HG02588 (cell line): ENCODE measurements at regions not wholly inside any gene's neighbourhood (a gene's known extent, or its start where the extent isn't known, plus 50 kb on each side); places are given as distances from the start of the nearest gene placed in this dataset.

ENCODE experiments used
- ATAC-seq: cut with Tn5 transposase; IDR thresholded peaks from one replicate; pipeline ENCODE4 v1.9.1; 2021; ENCODE audit warnings: mild to moderate bottlenecking, moderate library complexity; ENCODE audit not compliant: unreplicated experiment

DNA sequence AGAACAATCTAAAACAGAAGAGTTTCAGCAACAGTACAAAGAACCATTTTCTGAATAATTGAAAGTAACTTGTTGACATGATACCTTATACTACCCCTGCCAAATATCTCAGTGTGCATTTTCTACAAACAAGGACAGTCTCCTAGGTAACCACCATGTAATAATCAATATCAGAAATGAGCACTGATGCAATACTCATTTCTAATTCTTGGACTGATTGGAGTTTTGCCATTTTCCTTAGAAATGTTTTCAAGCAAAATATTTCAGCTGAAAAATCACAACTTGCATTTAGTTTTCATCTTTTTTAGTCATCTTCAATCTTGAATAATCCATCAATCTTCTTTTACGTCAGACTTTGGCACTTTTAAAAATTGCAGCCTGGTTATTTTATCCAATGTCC lies 420.2 kb downstream of the CDC14C start:
- ATAC-seq: no peak

DNA sequence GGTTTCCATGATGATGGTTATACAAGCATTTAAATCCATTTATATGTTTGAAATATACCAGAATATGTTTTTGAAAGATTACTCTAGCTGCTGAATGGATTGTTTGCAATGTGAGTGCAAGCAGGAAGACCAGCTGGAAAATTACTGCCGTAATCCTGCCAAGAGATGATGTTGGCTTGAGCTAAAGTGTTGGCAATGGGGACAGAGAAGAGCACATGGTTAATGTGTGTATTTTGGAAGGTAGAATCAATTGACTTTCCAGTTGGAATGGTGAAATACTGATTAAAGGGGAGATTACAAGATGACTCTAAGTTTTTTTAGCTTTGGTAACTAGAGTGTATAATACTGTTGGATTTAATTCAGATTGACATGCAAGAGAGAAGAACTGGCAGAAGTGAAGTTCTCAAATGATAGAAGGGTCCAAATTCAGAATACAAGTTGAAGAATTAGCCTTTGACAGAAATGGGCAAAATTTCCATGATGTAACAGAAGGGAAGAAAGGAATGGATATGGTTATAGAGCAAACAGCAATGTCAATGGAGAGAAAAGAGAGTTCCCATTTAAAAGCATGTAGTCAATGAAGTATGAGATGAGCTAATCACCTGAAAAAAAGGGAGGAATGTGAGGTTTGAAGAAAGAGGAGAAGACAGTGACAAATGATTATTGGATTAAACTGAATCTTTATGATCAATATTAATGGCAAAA lies 422.0 kb downstream of the CDC14C start:
- no peak for ATAC-seq

DNA sequence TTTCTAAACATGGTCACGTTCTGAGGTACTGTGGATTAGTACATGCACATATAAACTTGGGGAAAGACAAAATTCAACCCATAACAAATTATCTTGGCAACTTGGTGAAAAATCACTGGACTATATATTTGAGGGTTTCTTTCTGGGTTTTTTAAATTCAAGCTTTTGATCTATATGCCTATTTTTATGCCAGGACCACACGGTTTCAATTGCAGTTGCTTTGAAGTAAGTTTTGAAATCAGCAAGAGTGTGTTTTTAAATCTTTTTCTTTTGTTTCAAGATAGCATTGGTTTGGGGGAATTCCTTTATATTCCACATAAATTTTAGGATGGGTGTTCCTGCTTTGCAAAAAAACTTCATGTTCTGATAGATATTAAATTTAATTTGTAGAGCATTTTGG lies 406.4 kb upstream of the VWC2 start:
- no peak for ATAC-seq

DNA sequence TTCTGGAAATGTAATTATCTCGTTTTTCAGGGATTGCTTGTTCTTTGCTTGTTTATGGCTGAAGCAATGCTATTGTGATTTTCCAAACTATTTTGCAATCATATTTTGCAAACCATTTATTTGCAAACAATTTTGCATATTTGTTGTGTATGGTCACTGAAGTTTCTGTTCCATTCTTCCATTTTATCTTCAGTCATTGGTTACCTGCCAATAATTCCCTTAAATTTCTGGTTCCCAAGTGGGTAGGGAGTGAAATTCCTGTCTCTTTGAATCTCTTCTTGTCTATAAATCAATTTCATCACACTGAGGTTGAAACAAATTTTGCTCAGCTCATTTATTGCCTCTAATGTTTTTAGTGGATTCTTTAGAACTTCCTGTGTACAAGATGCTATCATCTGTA lies 401.7 kb upstream of the VWC2 start:
- no peak for ATAC-seq

DNA sequence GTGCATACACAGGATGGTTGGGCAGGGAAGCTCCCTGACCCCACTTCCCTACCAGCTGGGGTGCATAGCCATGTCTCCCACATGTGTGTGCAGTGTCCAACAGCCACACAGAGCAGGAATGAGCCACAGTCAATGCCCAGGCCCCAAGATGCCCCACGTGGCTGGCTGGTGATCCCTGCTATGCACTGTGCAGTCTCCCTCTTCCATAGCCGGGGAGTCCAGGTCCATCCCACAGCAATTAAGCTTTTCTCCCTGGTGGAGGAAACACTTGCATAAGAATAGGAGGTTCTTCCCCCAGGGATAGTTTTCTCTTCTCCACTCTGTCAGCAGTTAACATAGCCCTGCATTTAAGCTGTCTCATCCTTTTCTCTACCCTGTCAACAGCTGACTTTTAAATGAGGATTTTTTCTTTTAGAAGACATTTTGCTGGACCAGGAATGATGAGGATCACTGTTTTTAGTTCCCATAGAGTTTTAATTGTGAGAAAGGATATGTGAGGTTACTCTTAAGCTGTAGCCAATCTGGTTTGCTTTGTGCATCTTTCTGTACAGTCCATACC lies 396.5 kb upstream of the VWC2 start:
- ATAC-seq: no peak

DNA sequence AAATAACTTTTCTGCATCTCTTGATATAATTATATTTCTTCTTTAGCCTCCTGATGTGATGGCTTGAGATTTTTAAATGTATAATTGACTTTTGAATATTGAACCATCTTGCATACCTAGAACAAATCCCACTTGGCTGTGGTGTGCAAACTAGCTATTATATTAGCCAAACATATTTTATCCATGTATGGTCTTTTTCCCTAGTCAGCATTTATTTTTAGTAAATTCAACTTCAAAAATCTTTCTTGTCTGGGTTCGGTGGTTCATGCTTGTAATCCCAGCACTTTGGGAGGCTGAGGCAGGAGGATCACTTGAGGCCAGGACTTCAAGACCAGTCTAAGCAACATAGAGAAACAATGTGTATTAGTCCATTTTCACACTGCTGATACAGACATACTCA lies 386.6 kb upstream of the VWC2 start:
- ATAC-seq: no peak

DNA sequence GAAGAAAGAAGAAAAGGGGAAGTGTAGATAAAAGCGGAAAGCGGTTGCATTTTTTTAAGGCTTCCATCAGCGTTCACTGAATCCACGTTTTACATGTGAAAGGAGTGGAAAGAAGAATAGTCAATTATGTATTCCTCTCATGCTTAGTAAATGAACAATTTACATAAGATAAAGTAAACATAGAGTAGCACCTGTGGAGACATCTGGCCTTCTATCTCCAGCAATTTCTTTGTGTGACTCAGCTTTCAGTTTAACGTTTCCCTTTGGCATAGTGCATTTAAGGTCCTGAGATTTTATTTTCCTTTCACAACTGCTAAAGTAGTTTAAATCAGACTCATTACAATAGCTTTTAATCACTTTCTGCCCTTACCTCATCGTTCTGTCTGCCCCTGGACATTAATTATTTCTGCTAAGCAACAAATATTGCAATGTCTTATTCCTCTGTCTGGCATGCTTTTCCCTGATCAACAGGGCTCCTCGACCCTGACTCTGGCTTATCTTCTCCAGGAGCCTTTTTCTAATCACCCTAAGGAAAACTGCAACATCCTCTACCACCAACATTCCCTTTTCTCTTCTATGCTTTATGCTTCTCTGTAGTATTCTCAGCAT lies 383.5 kb upstream of the VWC2 start:
- ATAC-seq: no peak

DNA sequence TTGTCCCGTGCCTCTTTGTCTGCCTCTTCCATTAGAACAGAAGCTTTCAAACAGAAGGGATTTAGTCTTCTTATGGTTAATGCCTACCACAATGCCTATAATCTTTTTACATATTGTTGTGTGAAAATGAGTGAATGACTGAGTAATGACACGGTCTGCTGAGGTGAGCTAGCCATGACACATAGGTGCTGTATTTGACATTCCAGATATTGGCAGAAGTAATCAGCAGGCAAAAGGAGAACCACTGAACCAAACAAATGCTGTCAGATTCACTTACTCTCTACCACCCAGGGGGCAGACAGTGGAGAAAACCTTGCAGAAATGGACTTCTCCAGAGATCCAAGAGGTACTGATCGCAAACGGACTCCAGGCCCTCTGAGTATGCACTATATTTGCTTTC lies 377.2 kb upstream of the VWC2 start:
- no peak for ATAC-seq

DNA sequence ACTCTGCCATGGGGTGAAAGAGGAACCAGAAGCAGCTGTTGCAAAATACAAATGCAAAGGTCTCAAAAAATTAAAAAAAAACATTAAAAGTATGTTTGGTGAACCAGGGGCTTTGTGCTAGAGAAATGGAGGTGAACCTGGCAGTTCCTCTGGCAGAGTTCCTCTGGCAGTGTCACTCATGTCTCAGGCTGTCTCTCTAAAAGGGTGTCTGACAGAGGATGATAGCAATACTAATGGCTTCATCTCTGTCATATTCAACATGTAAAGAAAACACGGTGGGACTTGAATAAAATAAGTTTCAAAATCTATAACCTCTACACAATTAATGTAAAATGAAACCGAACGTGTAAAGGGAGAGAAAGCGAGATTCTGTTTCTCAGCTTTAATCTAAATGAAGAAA lies 375.7 kb upstream of the VWC2 start:
- ATAC-seq: no peak

DNA sequence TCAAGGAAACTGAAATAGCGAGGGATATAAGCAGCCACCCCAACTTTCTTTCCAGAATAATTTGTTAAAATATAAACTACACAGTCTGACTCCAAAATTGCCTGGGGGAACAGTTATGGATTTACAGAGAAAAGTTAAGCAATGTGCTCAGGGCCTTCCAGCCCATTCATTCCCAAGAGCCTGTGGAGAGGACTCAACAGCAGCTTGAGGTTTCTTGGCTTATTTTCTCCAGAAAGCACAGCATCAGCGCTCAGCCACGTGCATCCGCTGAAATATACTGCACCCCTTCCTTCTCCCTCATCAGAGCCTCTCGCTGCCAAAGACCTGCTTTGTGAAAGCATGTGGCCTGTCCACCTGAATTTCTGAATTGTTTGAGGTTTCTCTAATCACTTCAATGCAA lies 375.2 kb upstream of the VWC2 start:
- ATAC-seq: no peak

DNA sequence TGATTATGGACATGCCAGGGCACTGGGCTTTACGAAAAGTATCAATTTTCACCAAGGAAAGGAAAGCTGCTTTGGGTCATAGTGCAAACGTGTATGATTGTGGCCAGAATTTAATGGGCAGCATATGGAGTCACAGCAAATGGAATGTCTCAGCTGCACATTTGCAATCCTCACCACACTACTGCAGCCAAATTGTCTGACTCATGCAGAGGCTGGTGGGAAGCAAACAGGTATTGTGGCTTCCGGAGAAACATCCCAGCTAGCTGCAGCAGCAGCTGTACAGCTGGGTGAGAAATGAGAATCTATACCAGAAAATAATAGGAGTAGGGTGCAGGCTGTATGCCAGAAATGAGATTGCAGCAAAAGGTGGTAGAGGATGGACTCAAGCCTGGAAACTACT lies 374.7 kb upstream of the VWC2 start:
- no peak for ATAC-seq

DNA sequence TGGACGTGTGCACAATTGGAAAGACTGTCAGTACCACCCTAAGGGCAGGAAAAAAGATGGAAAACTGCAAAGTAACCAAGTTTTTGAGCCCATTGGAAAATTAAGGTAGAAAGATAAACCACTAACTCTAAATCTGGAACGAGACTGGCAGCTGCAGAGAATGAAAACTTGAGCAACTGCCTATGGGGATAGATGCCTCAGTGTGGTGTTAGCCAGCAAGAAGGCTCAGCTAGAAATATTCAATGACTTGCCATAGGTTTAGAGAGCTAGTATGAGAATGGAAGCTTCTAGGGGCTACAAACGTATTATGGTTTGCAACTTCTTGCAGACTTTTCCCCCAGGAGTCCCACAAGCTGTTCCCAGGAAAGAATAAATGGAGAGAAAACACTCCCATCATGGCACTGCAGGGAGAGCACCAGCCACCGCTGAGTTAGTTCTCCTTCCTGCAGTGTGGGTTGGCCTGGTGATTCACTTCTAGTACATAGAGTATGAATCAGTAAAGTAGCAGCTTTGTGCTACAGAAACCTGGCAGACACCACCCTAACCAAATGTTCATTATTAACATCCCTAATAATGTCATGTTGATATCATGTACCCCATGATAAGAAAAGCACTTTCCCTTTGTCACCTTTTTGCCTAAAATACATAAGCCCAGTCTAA lies 372.4 kb upstream of the VWC2 start:
- no peak for ATAC-seq

DNA sequence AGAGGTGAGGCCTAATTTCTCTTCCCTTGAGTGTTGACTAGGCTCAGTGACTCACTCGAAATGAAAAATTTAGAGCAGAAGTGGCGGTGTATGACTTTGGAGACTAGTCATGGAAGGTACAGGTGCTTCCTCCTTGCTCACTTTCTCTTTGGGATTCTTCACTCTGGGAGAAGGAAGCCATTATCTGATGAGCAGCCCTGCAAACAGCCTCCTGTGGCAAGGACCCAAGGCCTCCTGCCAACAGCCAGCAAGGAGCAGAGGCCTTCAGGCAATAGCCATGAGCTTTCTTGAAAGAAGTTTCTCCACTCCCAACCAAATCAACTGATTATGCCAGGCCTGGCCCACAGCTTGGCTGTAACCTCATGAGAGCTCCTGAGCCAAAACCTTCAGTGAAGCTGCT lies 369.6 kb upstream of the VWC2 start:
- no peak for ATAC-seq

DNA sequence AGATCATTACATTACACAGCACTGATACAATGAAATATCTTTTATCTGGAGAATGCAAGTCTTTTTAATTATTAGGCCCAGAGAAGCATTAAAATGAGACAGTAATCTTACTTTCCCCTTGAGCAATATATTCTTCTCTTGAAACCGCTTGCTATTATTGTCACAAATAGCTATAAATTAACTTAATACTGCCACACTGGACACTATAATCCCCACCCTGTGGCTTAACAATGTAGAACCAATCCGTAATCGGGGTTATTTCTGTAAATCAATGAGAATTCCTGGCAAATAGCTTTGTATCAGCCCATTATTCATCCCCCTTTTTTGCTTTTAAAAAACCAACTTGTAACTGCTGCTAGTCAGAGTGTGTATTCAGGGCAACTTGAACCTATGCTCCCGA lies 366.2 kb upstream of the VWC2 start:
- ATAC-seq: no peak

DNA sequence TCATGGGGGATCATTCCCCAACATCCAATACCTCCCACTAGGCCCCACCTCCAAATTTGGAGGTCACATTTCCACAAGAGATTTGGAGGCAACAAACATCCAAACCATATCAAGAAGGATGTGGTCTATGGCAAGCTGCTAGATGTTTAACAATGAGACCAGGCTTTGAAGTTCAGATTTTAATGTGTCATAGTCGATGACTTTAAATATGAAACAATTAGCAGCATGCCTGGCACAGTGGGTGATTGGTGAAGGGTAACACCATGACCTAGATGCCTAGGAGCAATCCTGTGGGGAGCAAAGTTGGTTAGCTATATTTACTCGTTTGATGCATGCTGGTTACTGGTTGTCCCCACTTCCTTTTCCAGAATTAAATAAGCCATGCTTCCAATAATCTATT lies 356.4 kb upstream of the VWC2 start:
- ATAC-seq: no peak

DNA sequence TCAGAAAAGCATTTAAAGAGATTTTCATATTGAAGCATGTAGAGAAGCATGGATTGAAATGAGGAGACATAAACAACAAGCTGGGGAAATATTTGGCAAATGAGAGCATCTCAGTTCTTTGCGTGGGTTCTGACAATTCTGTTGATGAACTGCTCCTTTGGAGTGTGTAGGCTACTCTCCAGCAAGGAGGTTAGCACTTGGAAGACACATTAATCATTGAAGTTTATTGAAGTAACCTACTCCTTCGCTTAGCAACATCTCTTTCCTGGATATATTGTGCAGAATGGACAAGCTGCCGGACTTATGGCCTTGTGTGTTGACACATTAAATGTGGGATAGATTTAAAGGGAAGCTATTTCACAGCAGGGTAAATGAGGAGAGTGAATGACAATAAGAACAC lies 354.5 kb upstream of the VWC2 start:
- ATAC-seq: no peak

DNA sequence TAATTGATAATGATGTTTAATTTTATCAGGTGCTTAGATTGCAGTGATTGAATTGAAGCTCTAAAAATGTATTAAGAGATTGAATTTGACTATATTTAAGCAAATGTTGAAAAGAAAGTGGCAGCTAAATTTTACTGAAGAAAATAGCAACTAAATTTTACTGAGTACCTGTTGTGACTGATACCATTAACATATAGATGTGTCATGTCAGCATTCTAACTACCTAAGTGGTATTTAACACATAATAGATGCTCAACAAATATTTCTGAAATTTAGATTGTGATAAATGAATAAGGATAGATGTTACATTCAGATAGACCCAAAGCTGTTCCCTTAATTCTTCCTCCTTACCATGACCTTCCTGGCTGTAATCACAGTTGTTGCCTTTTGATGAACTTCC lies 350.9 kb upstream of the VWC2 start:
- ATAC-seq: no peak

DNA sequence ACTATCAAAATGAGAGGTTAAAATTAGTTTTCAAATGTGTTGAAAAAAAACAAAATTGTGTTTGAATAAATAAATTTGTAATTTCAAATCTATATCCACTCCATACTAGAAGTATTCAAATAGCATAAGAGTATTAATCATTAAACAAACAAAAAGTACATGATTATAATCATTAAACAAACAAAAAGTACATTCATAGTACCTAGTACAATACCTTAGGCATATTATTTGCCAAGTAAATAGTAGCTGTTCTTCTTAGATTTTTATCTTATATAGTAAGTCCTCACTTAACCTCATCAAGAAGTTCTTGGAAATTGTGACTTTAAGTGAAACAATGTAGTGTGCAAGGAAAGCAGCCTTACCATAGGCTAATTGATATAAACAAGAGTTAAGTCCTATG lies 349.3 kb upstream of the VWC2 start:
- no peak for ATAC-seq

DNA sequence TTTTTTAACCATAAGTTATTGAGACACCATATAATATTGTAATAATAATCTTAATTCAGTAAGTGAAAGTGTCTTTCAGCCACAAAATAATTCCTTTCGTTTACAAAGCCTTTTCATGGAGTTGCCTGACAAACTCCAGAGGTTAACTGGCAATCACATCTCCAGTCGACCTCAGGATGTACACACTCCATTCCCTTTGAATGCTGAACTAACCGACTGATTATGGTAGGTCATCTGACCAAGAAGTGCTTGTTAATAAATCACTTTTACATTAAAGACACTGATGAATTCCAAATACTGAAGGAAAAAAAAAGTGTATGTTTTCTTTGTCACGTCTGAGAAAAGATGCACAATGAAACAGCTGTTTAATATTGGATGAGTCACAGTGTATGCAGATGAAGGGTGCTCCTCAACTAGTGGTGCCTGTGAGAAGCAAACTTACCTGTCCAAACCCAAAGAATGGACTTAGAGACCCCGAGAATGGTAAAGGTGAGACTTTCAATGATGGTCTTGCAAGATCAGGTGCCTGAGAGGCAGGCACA lies 348.1 kb upstream of the VWC2 start:
- ATAC-seq: no peak

DNA sequence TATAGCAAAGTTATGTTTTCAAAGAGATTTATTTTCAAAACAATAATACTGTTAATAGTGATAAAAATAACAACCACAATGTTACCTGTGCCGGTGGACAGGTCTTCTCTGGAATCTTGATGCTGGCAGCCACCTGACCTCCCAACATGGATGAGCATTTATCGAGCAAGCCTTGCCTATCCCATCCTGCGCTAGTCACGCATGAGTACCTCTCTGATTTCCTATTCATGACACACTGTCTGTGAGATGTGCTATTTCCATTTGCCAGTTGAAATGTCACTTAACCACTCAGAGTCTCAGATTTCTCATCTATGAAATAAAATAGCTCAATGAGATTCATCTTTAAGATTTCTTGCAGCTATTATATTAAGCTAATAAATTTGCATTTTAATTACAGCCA lies 341.2 kb upstream of the VWC2 start:
- no peak for ATAC-seq

DNA sequence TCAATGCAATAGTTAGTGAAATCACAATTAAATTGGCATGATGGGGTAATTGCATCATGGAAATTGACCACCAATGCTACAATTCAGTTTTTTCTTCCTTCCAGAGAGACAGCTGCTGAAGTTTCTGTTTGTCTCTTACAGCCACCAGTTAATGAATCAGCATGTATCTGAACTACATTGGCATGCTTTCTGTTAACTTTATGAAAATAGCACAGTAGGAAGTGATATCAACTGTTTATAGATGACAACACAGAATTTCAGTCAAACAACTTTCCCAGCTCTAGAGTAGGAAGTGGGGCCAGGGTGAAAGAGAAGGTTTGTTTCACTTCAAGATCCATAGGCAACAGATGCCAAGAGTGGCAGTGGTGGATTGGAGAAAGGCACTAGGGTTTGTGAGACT lies 339.6 kb upstream of the VWC2 start:
- no peak for ATAC-seq

DNA sequence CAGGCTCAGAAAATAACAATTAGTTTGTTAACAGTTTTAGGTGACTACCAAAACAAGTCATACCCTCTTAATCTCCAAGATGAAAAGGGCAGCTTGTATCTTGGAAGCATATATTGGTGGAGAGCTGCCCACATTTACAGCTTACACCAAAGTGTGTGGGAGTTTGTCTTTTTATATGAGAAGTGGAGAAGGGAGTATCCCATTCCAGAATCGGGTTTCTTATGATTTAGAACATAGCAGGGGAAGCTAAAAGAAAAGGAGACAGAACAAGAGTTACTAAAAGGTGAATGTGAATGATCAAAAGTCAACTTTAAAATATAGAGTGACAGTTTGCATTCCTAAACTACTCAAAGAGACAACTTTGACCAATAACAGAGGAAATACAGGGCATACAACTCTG lies 338.6 kb upstream of the VWC2 start:
- ATAC-seq: no peak
